Calu3 (cell line): ENCODE measurements at regions not wholly inside any gene's neighbourhood (a gene's known extent, or its start where the extent isn't known, plus 50 kb on each side); places are given as distances from the start of the nearest gene placed in this dataset.

Source experiments
- BruUV-seq: library from RNA; stranded (reverse); fragments of 400-500 nt; replicated peaks from 2 replicates; lab custom pipeline; 2021; lab: Mats Ljungman, UMichigan
- CTCF ChIA-PET: fragments of 300-600 bp; sonication (Branson Sonifier 250); formaldehyde crosslinking; loops from one replicate; lab custom pipeline; 2022; ENCODE audit warnings: antibody characterized with exemption; lab: Charles Lee
- DNase-seq: peaks from one replicate; pipeline ENCODE4 v3.0.0; 2022
- H3K27ac Mint-ChIP-seq: one replicate; pipeline ENCODE4 v1.8.0; 2022; ENCODE audit warnings: mixed read lengths; ENCODE audit not compliant: unreplicated experiment
- H3K27me3 Mint-ChIP-seq: one replicate; pipeline ENCODE4 v1.8.0; 2022; ENCODE audit warnings: mixed read lengths; ENCODE audit not compliant: unreplicated experiment
- H3K36me3 Mint-ChIP-seq: one replicate; pipeline ENCODE4 v1.8.0; 2022; ENCODE audit warnings: mild to moderate bottlenecking, moderate library complexity, mixed read lengths; ENCODE audit not compliant: insufficient read depth, unreplicated experiment
- H3K4me1 Mint-ChIP-seq: one replicate; pipeline ENCODE4 v1.8.0; 2022; ENCODE audit warnings: mild to moderate bottlenecking, low read depth, mixed read lengths; ENCODE audit not compliant: unreplicated experiment
- H3K4me3 Mint-ChIP-seq: one replicate; pipeline ENCODE4 v1.8.0; 2022; ENCODE audit warnings: mild to moderate bottlenecking, low read depth, moderate library complexity, mixed read lengths; ENCODE audit not compliant: unreplicated experiment
- H3K9me3 Mint-ChIP-seq: one replicate; pipeline ENCODE4 v1.8.0; 2022; ENCODE audit warnings: low read depth, mixed read lengths; ENCODE audit not compliant: unreplicated experiment
- CTCF ChIP-seq: fragments of 200-600 bp; IDR thresholded peaks from one replicate; pipeline ENCODE4 v1.8.0; 2022; ENCODE audit warnings: antibody characterized with exemption; ENCODE audit not compliant: unreplicated experiment
- intact Hi-C: fragments of 100-400 bp; cut with micrococcal nuclease; formaldehyde crosslinking; loops from one replicate; pipeline ENCODE4 v1.10.0; 2022; ENCODE audit not compliant: unreplicated experiment

GRCh38 chr16:17766012-17766411, 295.3 kb upstream of the XYLT1 start:
- Mint-ChIP-seq H3K36me3 (no peaks in the 10 kb centered on the region), H3K4me1 (no peaks in the 10 kb centered on the region), H3K4me3 (no peak overlapping the region), H3K27me3 (no peaks in the 10 kb centered on the region), H3K27ac (no peak overlapping the region), H3K9me3 (peaks cover 15% of the 10 kb centered on the region)
- no peak for TF ChIP-seq CTCF
- CTCF ChIA-PET: interaction anchor here (0.7 kb wide), 1 partner anchor 8 kb away, joined by 5 read pairs; no protein-coding TSS in a partner anchor
- no TSS peak for BruUV-seq
- intact Hi-C loops: no loop called here
- no peak for DNase-seq

GRCh38 chr16:17759451-17760390, 289.0 kb upstream of the XYLT1 start:
- no peak overlapping the region for H3K4me3 Mint-ChIP-seq
- H3K27ac Mint-ChIP-seq: no peak overlapping the region
- intact Hi-C loops: no loop called here
- no TSS peak for BruUV-seq
- CTCF ChIA-PET: no interaction called here
- no peak for TF ChIP-seq CTCF
- H3K36me3 Mint-ChIP-seq: no peaks in the 10 kb centered on the region
- H3K9me3 Mint-ChIP-seq: peaks cover 15% of the 10 kb centered on the region
- no peak for DNase-seq
- no peaks in the 10 kb centered on the region for H3K4me1 Mint-ChIP-seq
- no peaks in the 10 kb centered on the region for H3K27me3 Mint-ChIP-seq

GRCh38 chr16:17757808-17758207, 287.0 kb upstream of the XYLT1 start:
- Mint-ChIP-seq H3K4me1 (no peaks in the 10 kb centered on the region), H3K27ac (no peak overlapping the region), H3K9me3 (peaks cover 15% of the 10 kb centered on the region), H3K36me3 (no peaks in the 10 kb centered on the region), H3K27me3 (no peaks in the 10 kb centered on the region), H3K4me3 (no peak overlapping the region)
- CTCF ChIA-PET: no interaction called here
- no TSS peak for BruUV-seq
- no peak for TF ChIP-seq CTCF
- DNase-seq: no peak
- intact Hi-C loops: no loop called here

- no peak overlapping the region for H3K27ac Mint-ChIP-seq
- intact Hi-C loops: no loop called here
- TF ChIP-seq CTCF: no peak
- CTCF ChIA-PET: no interaction called here
- H3K4me1 Mint-ChIP-seq: no peaks in the 10 kb centered on the region
- BruUV-seq: no TSS peak
- H3K4me3 Mint-ChIP-seq: no peak overlapping the region
- H3K9me3 Mint-ChIP-seq: peaks cover 9% of the 10 kb centered on the region
- H3K27me3 Mint-ChIP-seq: no peaks in the 10 kb centered on the region
- H3K36me3 Mint-ChIP-seq: no peaks in the 10 kb centered on the region
- no peak for DNase-seq
Observed at GRCh38 chr16:17755158-17755557, 284.4 kb upstream of the XYLT1 start.
